ENCODE measurements at regions not wholly inside any gene's neighbourhood (a gene's known extent, or its start where the extent isn't known, plus 50 kb on each side); places are given as distances from the start of the nearest gene placed in this dataset.

DNA sequence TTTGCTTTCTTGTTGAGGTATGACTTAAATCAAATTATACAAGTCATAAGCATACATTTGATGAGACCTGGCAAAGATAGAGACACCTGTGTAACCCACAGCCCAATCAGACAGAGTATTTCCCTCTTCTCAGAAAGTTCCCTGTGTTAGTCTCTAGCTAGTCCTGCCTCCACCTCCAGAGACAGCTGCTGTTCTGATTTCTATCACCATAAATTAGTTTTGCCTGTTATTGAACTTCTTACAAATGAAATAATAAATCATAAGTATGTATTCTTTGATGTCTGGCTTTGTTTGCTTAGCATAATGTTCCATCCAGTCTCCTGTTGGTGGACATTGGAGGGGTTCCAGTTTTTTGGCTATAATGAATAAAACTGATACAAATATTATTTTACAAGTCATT is 194.5 kb downstream of the ICE1 start:
- no peak for DNase-seq

DNA sequence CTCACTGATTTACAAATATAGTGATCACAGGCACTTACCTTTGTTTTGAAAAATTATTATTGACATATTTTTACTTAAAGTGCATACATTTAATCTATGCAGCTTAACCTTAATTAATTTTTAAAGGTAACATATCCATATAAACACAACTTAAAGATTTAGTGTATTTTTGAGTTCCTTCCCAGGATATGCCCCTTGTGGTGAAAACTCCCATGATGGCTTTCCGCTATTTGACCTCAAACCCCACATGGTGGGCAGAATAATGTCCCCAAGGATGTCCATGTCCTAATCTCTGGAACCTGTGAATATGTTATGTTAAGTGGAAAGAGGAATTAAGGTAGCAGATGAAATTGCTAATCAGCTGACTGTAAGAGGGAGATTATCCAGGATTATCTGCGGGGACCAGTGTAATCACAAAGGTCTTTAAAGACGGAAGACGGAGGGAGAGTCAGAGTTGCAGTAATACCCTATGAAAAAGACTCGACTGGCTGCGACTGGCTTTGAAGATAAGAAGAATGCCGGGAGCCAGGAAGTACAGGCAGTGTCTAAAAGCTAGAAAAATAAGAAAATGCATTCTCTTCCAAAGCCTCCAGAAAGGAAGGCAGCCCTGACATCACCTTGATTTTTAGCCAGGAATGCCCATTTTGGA is 193.9 kb downstream of the ICE1 start:
- DNase-seq: no peak

DNA sequence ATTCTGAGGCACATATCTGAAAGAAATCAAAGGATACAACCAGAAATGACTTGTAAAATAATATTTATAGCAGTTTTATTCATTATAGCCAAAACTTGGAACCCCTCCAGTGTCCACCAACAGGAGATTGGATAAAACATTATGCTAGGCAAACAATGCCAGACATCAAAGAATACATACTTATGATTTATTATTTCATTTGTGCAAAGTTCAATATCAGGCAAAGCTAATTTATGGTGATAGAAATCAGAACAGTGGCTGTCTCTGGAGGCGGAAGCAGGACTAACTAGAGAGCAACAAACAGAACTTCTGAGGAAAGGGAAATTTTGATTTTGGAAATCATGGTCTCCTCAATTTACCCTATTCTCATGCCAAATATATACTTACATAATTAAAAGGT is 193.1 kb downstream of the ICE1 start:
- DNase-seq: no peak

DNA sequence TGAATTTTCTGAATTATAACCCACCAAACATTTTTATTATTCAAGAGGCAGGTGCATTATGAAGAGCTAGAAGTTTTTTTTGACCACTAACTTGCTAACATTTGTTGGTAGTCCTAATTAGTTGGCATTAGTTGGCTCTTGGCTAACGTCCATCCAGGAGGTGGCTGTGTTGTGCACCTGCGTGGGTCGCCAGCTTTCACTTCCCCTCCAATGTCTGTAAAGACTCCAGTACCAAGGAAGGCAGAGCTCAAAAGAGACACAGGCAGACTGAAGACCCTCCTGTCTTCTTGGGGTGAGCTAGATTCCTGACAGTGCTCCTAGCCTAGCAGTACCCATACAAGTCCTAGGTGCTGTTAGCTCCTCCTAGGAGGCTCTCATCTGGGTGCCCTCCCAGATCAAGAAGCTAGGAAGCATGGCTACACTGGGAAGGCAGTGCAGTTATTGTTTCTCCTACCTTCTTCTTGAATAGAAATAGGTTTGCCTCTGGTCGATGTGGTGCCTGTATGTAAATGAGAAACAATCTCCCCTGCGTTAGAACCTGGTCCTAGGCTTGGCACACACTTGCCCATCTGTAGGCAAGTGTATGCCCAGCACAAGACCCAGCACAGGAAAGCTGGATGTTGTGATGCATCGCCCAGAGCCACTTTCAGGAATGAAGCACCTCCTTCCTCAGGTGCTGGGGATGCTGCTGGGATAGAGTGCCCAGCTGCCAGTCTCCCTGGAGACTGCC is 190.9 kb downstream of the ICE1 start:
- DNase-seq: no peak

DNA sequence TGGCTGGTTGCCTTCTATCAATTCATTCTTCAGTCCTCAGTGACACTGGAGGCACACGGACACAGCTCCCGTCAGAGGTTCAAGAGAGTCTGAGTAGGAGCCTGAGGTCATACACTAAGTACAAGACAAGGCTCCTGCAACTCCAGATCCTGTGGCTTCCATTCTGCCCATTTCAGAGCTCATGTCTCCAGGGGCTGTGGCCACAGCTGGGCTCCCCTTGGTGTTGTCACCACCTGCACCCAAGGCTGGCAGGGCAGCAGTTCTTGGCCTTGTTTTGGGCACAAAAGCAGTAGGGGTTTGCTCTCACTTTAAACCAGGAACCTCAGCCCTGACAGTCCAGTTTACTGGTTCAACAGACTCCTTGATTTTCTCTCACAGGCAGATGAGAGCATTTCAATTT is 189.6 kb downstream of the ICE1 start:
- no peak for DNase-seq

DNA sequence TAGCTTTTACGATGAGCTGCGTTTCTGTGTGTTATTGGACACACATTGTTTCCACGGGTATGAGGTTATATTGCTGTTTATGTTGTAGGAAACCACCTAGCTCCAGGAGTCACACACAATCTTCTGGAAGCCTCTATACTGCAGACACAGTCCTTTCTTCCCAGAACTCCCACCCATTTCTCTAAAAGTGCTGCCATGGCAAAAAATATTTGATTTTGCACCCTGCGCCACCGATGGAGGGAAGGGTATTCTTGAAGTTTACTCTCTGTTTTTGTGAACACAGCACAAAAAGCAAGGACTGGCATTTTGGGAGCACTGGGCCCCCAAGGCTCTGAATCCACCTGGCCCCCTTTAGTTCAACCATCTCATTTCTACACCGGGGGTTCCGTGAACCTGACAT is 187.5 kb downstream of the ICE1 start:
- no peak for DNase-seq

DNA sequence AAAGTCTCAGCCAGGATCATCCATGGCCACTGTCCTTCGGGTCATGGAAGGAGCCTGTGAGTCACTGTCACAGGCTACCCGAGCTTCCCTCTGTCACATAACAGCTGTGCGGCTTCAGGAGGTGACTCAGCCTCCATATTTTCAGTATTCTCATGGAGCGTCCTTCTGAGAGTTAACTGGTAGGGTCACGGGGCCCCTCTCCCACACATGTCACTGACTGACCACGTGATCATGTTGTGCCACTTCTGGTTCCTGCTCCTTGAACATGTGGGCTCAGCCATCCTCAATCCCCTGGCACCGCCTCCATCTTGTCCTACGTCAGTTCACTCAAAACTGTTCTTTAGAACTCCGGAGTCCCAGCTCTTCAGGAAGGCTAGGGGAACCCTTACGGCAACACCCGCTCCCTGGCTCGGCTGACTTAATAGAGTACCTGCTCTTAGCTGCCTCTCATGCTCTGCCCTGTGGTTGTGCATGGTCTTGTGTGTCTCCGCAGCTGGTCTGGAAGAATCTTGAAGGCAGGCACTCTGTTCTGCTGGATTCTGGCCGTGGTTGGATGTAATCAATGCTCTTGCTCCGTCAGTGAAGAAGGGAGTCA is 182.8 kb downstream of the ICE1 start:
- no peak for DNase-seq

DNA sequence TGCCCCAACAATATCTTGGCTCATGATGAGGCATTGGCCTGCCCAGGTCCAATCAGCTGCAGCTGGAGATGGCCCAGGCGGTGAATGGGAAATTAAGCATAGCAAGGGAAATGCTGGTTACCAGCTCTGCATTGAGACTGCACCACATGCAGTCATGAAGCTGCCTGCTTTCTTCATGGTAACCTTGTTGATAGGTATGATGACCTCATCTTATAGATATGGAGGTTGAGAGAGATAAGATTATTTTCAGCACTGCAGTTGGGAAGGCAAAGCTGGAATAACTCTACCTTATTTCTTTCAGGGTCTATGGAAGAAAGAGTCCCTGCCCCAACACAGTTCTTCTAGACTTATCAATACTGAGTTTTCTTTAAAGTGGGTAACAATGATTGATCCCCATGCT is 180.1 kb downstream of the ICE1 start:
- no peak for DNase-seq

DNA sequence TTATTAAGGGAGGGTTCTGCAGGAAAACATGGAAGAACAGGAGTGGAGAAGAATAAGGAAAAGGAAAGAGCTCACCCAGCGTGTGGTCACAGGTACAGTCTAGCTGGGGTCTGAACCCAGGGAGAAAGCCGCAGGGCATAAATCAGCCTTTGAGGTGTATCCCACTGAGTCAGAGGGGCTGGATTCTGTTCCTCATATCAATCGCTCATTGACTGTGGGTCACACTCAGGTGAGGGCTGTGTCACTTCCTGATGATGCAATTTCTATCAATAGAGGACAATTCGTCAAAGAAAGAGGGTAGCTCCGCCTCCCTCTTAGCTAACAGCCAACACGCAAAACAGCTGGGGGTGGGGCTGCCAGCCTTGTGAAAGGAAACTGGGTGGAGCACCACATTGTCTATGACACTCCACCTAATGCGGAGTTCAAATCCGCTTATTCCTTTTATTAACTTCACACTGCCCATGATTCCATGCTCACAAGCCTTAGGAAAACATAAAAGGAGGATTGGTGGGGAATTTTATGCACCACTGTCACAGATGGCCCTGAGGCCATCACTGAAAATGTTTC is 176.2 kb downstream of the ICE1 start:
- DNase-seq: no peak

DNA sequence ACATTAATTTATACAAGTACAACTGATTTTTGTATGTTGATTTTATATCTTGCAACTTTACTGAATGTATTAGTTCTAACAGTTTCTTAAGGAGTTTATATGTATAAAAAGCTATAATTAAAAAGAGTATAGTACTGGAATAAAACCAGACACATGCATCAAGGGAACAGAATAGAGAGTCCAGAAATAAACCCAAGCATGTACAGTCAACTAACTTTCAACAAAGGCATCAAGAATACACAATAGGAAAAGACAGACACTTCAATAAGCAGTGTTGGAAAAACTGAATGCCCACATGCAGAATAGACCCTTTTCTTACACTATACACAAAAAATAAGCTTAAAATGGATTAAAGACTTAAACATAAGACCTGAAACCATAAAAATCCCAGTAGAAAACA is 170.9 kb downstream of the ICE1 start:
- DNase-seq: no peak

DNA sequence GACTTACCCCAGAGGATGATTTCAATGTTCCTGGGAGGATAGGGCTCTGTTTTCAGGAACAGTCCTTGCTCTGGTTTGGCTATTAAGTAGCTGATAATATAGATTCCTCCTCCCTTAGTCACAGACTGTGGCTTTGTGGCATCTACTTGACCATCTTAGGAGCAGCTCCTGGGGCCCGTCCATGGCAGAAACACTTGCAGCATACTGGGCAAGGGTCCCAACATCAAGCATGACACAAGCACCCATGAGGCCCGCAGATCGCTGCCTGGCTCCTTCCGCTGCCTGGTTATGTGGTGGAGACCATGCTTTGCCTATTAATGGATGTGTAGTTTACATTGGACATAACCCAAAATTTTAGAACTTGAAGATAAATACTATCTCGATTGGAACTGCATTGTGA is 170.1 kb downstream of the ICE1 start:
- DNase-seq: no peak

DNA sequence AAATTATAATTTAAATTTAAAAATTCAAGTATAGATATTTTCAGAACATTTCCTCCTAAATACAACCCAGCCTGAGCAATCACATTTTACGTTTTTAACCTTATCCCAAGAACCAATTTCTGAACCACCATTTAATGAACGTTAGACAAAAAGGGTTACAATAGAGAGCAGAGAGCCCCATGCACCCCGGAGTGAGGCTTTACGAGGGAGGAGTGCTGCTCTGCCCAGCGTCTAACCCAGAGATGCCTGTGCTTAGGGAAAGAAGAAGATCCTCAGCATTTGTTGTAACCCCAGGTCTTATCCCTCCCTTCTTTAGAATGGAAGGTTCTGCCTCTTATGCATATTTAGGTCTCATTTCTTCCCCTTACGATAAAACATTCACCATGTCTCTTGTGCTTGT is 169.1 kb downstream of the ICE1 start:
- DNase-seq: no peak

DNA sequence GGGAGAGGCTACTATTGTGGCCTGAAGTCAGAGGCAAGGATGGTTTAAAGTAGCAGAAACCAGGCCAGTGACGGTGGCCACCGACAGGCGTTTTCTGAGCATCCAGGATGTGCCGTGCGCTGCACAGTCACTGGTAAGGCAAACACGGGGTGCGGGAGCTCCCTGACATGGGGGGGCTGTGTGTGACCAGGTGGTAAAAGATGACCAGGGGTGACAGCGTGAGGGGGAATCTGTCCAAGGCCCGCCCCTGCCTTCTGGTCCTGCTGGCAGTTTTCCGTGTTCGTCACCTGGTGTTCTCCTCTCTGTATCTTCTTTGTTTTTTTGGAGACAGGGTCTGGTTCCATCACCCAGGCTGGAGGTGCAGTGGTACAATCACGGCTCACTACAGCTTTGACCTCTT is 167.4 kb downstream of the ICE1 start:
- DNase-seq: no peak

DNA sequence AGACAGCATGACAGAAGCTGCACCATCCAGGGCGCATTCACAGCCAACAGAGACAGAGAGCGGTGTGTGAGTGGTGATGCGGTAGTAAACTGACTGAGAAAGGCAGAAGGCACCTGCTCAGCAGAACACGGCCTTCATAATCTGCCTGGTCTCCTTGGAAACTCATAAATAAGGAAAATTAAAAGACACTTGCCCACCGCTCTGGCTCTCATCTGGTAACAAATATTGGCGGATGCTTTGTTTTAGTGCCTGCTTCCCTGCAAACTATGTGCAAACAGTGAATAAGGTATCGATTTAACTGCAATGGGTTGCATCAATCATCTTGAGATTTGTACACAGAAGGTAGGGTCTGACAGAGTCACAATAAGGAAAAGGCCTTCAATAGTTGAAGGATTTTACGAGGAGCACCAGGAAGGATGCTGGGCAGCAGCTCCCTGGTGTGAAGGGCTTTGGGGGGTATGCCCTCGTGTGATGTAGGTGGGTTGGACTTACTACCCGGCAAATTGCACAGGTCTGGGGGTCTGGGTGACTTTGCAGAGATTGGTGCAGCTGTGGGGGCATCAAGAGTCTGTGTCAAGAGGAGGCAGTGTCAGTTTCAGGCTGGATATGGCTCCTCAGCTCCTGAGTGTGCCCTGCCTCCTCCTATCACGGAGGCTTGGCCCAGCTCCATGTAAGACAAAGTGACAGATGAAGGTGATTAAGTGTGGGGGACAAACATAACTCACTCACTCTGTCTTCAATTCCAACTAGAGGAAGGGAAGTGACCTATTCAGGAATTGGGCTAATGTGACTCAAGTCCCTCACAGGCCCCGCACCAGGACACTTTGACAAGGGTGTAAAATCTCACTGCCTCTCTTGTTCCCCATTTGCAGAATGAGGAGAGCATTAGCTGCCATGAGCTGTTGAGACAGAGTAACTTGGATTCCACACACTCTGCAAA is 166.7 kb downstream of the ICE1 start:
- DNase-seq: no peak

DNA sequence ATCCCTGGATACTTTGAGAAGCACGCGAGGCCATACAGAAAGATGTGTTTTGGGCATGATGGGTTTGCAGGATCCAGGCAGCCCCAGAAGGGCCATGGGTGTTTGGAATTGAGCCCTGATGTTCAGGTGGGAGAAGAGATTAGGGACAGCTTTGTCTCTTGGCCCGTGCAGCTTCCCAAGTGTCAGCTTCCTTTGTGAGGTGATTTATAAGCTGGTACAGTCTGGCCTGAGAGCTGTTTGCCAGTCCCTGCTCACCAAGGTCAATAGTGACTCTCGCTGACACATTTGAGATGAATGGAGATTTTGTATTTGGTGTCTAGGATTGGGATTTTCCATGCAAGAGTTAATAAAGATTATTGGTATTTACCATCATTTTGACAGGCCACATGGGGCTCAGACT is 165.9 kb downstream of the ICE1 start:
- no peak for DNase-seq

DNA sequence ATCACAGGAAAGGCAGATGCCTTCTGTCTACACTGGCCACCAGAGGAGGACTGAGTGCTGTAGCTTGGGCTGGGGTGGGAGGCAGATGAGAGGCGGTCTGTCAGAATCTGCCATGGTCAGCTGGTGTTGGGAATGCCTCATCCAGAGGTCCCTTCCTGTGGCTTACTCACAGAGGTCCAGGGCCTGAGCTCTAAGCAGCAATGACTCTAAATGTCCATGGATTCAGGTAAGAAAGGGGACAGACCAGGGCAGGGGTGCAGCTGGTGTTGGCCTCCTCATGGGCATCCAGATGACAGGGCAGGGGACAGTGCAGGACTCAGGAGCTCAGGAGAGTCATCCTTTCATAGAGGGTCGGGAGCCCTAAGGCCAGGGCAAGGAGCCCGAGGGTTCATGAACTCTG is 165.0 kb downstream of the ICE1 start:
- DNase-seq: no peak

DNA sequence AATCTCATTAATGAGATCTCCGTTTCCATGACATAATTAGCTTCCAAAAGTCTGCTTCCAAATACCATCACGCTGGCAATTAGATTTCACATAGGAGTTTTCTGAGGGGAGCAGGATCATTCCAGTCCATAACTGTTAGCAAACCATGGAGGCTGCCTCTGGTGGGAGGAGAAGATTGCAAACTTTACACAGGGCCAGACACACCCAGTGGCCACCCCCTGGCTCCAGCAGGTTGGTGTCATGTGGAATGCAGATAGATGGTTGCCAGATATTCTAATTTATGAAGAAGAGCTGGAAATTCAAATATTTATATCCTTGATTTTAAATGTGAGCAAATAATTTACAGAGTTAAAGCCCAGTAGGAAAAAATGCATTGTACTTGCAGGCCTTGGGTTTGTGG is 164.2 kb downstream of the ICE1 start:
- DNase-seq: no peak

DNA sequence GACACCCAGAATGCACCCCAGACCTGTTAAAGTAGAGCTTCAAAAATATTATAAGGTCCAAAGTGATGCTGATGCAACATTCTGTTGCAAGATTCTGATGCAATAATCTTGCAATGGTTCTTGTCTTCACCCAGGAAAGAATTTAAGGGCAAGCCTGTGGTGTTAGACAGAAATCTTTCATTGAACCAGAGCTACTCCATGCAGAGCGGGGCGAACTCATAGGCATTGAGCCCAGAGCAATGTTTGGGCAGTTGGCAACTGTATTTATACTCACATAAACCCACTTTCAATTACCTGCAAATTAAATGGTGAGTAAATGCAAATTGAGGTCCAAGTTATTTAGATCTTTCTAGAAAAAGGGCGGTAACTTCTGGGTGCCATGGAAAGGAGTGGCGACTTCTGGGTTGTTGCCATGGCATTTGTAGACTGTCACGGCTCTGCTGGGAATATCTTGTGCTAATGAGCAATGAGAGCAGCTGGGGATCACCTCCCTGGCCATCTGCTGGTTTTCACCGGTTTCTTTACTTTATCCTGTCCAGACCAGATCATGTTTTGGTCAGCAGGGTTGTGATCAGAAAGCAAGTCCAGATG is 163.4 kb downstream of the ICE1 start:
- no peak for DNase-seq

DNA sequence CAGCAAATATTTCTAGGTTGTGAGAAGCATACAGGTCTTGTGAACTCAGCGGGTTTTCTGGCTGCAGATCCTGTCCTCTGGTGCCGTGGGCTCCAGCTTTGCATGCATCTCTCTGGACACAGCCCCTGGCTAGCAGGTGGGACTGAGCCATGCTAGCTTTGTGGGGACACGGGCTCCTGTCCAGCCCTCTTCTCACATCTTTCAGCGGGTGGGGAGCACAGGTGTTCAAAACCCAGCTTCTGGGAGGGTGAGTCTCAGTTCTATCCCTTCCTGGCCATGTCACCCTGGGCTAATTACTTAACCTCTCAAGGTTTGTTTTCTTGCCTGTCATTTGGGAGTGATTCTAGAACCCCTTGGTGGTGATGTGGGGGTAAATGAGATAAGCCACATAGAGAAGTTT is 162.3 kb downstream of the ICE1 start:
- DNase-seq: no peak

DNA sequence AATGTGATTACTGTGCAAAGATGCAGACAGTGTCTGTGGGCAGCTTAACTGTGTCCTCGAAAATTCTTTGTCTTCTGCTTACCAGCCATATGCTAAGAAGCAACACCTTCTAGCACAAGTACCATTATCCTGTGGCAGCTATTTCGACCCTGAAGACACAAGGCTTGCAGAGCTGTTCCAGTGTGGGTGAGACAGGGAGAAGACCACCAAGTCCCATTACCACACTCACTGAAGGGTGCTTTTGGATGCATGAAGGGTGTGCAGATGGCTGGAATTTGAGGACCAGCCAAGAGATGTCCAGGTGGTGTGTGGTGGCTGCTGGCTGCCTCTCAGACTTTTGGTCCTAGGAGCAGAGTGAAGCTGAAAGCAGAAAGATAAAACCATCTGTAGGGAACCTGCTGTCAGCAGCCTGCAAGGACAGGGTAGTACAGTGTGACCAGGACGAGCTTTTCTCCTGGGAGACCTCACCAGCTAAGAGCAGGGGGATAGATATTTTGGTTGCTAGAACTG is 161.8 kb downstream of the ICE1 start:
- no peak for DNase-seq

DNA sequence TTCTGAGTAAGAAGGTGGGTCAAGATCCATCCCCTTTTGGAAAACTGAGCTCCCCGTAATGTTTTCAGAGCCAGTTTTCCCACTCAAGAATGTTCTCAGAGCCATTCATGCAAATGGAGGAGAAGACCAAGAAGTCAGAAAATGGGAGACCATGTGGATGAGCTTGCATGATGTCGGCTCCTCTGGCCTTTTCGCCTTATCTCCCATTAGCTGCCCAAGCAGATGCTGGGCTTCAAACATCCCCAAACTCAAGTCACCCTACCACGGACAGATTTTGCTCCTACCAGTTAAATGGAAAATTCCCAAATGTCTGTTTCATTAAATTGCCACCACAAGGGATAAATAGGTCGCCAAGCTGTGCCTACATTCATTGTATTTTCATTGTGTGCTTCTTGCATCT is 161.4 kb downstream of the ICE1 start:
- no peak for DNase-seq

DNA sequence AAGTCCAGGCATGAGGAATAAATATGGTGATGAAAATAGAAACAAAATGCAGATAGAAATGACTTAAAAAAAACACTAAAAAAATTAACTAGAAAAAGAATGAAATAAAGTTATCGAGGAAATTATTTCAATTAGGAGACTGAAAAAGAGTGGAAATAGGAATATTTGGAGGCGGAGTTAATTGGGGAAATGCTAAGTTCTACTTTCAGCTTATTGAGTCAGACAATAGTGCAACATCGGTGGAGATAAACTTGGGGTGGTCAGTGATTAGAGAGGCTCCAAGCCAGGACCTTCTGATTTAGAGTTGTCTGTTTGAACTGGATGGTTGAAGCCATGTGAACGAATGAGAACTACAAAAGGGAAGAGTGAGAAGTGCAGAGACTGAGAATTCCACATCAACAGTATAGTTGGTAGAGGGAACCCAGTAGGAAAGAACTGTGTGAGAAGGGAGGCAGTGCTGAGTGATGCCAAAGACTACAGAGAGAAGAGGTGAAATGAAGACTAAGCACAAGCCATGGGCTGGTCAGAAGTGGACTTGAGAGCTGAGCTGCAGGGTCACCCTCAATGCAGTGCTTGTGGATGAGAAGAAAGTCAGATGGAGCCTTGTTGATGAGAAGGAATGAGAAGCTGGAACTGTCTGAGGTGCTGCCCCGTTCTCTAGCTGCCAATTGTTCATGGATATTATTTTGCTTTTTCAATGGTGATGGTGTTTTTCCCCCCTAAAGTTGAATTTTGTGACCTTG is 160.7 kb downstream of the ICE1 start:
- no peak for DNase-seq

Data from activated CD8-positive, alpha-beta memory T cell treated with anti-CD3 and anti-CD28 coated beads, Interleukin-2, amount 50 U/mL, for 48 hours (primary cell).